K562 (cell line): ENCODE measurements at regions not wholly inside any gene's neighbourhood (a gene's known extent, or its start where the extent isn't known, plus 50 kb on each side); places are given as distances from the start of the nearest gene placed in this dataset.

ENCODE experiments used
- ATAC-seq: fragments of 200-7000 bp; cut with Tn5 transposase; 3 replicates; pipeline ENCODE4 v1.9.1; 2020; ENCODE audit warnings: moderate library complexity
- BruUV-seq: library from RNA; stranded (reverse); fragments of 400-500 nt; replicated peaks from 2 replicates; lab custom pipeline; 2021; lab: Mats Ljungman, UMichigan
- CTCF ChIA-PET: fragments of 300-600 bp; formaldehyde crosslinking; extraction: SDS; loops from one replicate; lab custom pipeline; 2021; ENCODE audit warnings: low intra/inter-chr PET ratio; lab: Yijun Ruan, JAX
- POLR2A ChIA-PET: fragments of 300-600, 350-650 bp; sonication (Branson Sonifier 250); formaldehyde crosslinking; extraction: SDS; loops from one replicate; lab custom pipeline; 2021; ENCODE audit warnings: antibody characterized with exemption, inconsistent platforms; lab: Yijun Ruan, JAX
- DNase-seq, 4 experiments: peaks; one replicate each; pipeline versions ENCODE4 v3.0.0 to v3.0.0-alpha.2; 2011 to 2018; ENCODE audit warnings: low spot score in 3 of 4, mixed read lengths in 3 of 4; ENCODE audit errors: extremely low read depth in 1 of 4
- FAIRE-seq: peaks from 2 replicates; lab custom pipeline; 2011; peaks lifted over from hg19 to GRCh38; lab: Jason Lieb, UNC
- H2AFZ ChIP-seq: 2 replicates; pipeline ENCODE4 v1.6.0; 2011; ENCODE audit warnings: low read depth, low read length, control low read depth, inconsistent platforms
- H3K27ac ChIP-seq: fragments of 200-600 bp; 3 replicates; pipeline ENCODE4 v1.8.0; 2011; ENCODE audit warnings: low read depth, mild to moderate bottlenecking, control low read depth, inconsistent platforms, low read length, moderate library complexity, mixed read lengths; ENCODE audit errors: extremely low read depth
- H3K27me3 ChIP-seq, 2 experiments: fragments of 300-600 bp in 1 of 2; 2 replicates in 1 of 2; 3 replicates in 1 of 2; pipeline versions ENCODE4 v1.6.0 to v1.8.0; 2011; ENCODE audit warnings: inconsistent platforms in 2 of 2, low read length in 2 of 2, mild to moderate bottlenecking in 1 of 2, mixed read lengths in 1 of 2, moderate library complexity in 1 of 2; ENCODE audit not compliant: control insufficient read depth in 2 of 2, insufficient read depth in 2 of 2
- H3K36me3 ChIP-seq: fragments of 300-600 bp; 3 replicates; pipeline ENCODE4 v1.8.0; 2011; ENCODE audit warnings: mild to moderate bottlenecking, low read length, inconsistent platforms; ENCODE audit not compliant: control insufficient read depth, insufficient read depth
- H3K4me1 ChIP-seq, 2 experiments: fragments of 200-600 bp in 1 of 2; replicated peaks in 1 of 2; 2 replicates in 1 of 2; 3 replicates in 1 of 2; pipeline versions ENCODE4 v1.5.1 to v1.8.0; 2011; ENCODE audit warnings: inconsistent platforms in 2 of 2, low read length in 2 of 2, mild to moderate bottlenecking in 1 of 2, mixed read lengths in 1 of 2, moderate library complexity in 1 of 2; ENCODE audit not compliant: control insufficient read depth in 2 of 2, insufficient read depth in 2 of 2
- H3K4me2 ChIP-seq: 2 replicates; pipeline ENCODE4 v1.6.1; 2011; ENCODE audit warnings: low read length, control low read depth, inconsistent platforms, mixed read lengths; ENCODE audit not compliant: insufficient read depth
- H3K4me3 ChIP-seq: fragments of 200-600 bp; sonication (generic), shearing (Covaris generic); 2 replicates; pipeline ENCODE4 v1.5.1; 2016; ENCODE audit warnings: control low read depth, inconsistent platforms
- H3K79me2 ChIP-seq: fragments of 200-600 bp; 3 replicates; pipeline ENCODE4 v1.8.0; 2011; ENCODE audit warnings: low read length, inconsistent platforms; ENCODE audit not compliant: control insufficient read depth, insufficient read depth
- H3K9ac ChIP-seq, 2 experiments: 2 replicates each; pipeline versions ENCODE4 v1.6.0 to v1.6.1; 2011; ENCODE audit warnings: low read depth in 2 of 2, low read length in 2 of 2, control low read depth in 1 of 2, inconsistent platforms in 1 of 2, mild to moderate bottlenecking in 1 of 2, mixed read lengths in 1 of 2; ENCODE audit not compliant: insufficient read depth in 1 of 2
- H3K9me1 ChIP-seq: one replicate; pipeline ENCODE4 v1.6.0; 2011; ENCODE audit warnings: inconsistent platforms, mild to moderate bottlenecking, low read length, moderate library complexity; ENCODE audit not compliant: control insufficient read depth, insufficient read depth
- H3K9me3 ChIP-seq: replicated peaks from 2 replicates; pipeline ENCODE4 v1.5.1; 2011; ENCODE audit warnings: low read depth, low read length, inconsistent platforms; ENCODE audit not compliant: control insufficient read depth, insufficient read depth
- H4K20me1 ChIP-seq: replicated peaks from 2 replicates; pipeline ENCODE4 v1.6.1; 2011; ENCODE audit warnings: low read length, inconsistent platforms, mixed read lengths; ENCODE audit not compliant: control insufficient read depth, insufficient read depth
- CCAR2 ChIP-seq: fragments of 200-400 bp; formaldehyde crosslinking; IDR thresholded peaks from 2 replicates; pipeline ENCODE4 v1.6.1; 2017; ENCODE audit warnings: mild to moderate bottlenecking, low read depth, low read length
- CEBPZ ChIP-seq: fragments of 150-350 bp; IDR thresholded peaks from 2 replicates; pipeline ENCODE4 v1.6.1; 2014; ENCODE audit warnings: low read depth, mild to moderate bottlenecking, low read length, borderline replicate concordance
- CTCFL ChIP-seq: IDR thresholded peaks from 2 replicates; pipeline ENCODE4 v1.6.1; 2011; ENCODE audit warnings: borderline replicate concordance, low read depth, mild to moderate bottlenecking, moderate library complexity, low read length; ENCODE audit not compliant: insufficient read depth, poor library complexity, severe bottlenecking
- NONO ChIP-seq, 2 experiments: fragments of 200-400 bp in 1 of 2; fragments of 450-650 bp in 1 of 2; formaldehyde crosslinking in 1 of 2; IDR thresholded peaks; 2 replicates each; pipeline ENCODE4 v1.6.1; 2017; ENCODE audit warnings: low read depth in 2 of 2, mild to moderate bottlenecking in 2 of 2, moderate library complexity in 2 of 2, low read length in 1 of 2
- WGBS: fragments of 100-300 bp; shearing (Covaris generic); methylation state at CpG from one replicate; pipeline ENCODE4 v1.1.6; 2016; ENCODE audit warnings: low coverage, mixed read lengths; ENCODE audit not compliant: insufficient coverage; ENCODE audit errors: missing lambda C conversion rate; 5-methylcytosine and 5-hydroxymethylcytosine counted together
- in situ Hi-C: fragments of 300-500 bp; cut with MboI; formaldehyde crosslinking; loops from 4 replicates; pipeline ENCODE4 v1.15.0; 2018; ENCODE audit warnings: inconsistent platforms, mixed read lengths
- intact Hi-C: fragments of 100-400 bp; cut with micrococcal nuclease; formaldehyde crosslinking; loops from 2 replicates; pipeline ENCODE4 v1.14.2; 2022

GRCh38 chr10:23754941-23755340 lies 316.1 kb downstream of the OTUD1 start:
- H3K4me3 ChIP-seq = no peak overlapping the region
- TF ChIP-seq CCAR2 (no peak), CEBPZ (no peak), CTCFL (no peak), NONO (IDR thresholded peaks at IDR 0.05; ENCODE audit: low read depth in 2 of 2, low read length in 1 of 2) (no peak)
- CTCF ChIA-PET = no interaction called here
- no peak overlapping the region for H3K27ac ChIP-seq
- H3K4me2 ChIP-seq = no peak overlapping the region
- no peak for FAIRE-seq
- in situ Hi-C loops = no loop called here
- no peaks in the 10 kb centered on the region for H3K79me2 ChIP-seq
- under 1% methylated on average over 5 of the region's 5 CpGs for WGBS
- no peaks in the 10 kb centered on the region for H3K9me3 ChIP-seq
- ATAC-seq = no peak
- H3K9me1 ChIP-seq = no peaks in the 10 kb centered on the region
- BruUV-seq = no TSS peak
- H3K4me1 ChIP-seq = no peaks in the 10 kb centered on the region
- H3K36me3 ChIP-seq = no peaks in the 10 kb centered on the region
- H4K20me1 ChIP-seq = no peaks in the 10 kb centered on the region
- H2AFZ ChIP-seq = no peak overlapping the region
- DNase-seq = no peak
- POLR2A ChIA-PET = no interaction called here
- no peak overlapping the region for H3K9ac ChIP-seq
- no peaks in the 10 kb centered on the region for H3K27me3 ChIP-seq
- intact Hi-C loops = no loop called here
